ENCODE measurements at regions not wholly inside any gene's neighbourhood (a gene's known extent, or its start where the extent isn't known, plus 50 kb on each side); places are given as distances from the start of the nearest gene placed in this dataset.

- Histone ChIP-seq H3K9me3 (no peaks in the 10 kb centered on the region), H3K27me3 (no peaks in the 10 kb centered on the region), H3K36me3 (no peaks in the 10 kb centered on the region), H3K4me3 (no peak overlapping the region), H3K27ac (no peak overlapping the region), H3K4me1 (no peaks in the 10 kb centered on the region)
- intact Hi-C loops (cut with DNase I): no loop called here
- TF ChIP-seq POLR2A (IDR thresholded peaks at IDR 0.05) (no peak), POLR2AphosphoS5 (IDR thresholded peaks at IDR 0.05; ENCODE audit: insufficient read depth in 1 of 2, low read depth in 1 of 2) (no peak), CTCF (IDR thresholded peaks at IDR 0.05) (no peak)
- no peak for DNase-seq (ENCODE audit: extremely low spot score in 2 of 2)
Observed at GRCh38 chr12:67056329-67056728, 212.8 kb upstream of the CAND1 start.

GRCh38 chr12:67057072-67057471 is 212.1 kb upstream of the CAND1 start:
- DNase-seq (ENCODE audit: extremely low spot score in 2 of 2): no peak
- Histone ChIP-seq H3K27ac (no peak overlapping the region), H3K9me3 (no peaks in the 10 kb centered on the region), H3K27me3 (no peaks in the 10 kb centered on the region), H3K36me3 (no peaks in the 10 kb centered on the region), H3K4me1 (no peaks in the 10 kb centered on the region), H3K4me3 (no peak overlapping the region)
- TF ChIP-seq CTCF (IDR thresholded peaks at IDR 0.05): no peak
- TF ChIP-seq POLR2A (IDR thresholded peaks at IDR 0.05): no peak
- TF ChIP-seq POLR2AphosphoS5 (IDR thresholded peaks at IDR 0.05; ENCODE audit: insufficient read depth in 1 of 2, low read depth in 1 of 2): no peak
- intact Hi-C loops (cut with DNase I): no loop called here

DNA sequence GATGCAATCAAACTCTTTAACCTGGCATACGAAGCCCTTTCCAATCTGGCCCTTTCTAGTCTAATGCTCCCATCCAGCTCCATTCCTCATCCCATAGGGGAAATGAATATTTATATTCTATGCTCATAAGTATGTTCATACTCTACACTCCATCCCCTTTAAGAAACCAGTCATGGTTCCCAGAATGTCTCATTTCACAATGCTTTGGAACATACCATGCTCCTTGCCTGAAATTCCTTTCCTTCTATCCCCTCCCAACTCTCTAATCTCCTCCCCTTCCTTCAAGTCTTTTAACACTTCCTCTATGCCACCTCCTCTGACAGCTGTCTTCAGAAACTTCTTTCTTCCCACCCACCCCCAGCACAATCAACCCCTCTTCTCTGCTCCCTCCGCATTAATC is 207.0 kb upstream of the CAND1 start:
- DNase-seq (ENCODE audit: extremely low spot score in 2 of 2): no peak
- H3K9me3 ChIP-seq: no peaks in the 10 kb centered on the region
- H3K36me3 ChIP-seq: no peaks in the 10 kb centered on the region
- intact Hi-C loops (cut with DNase I): no loop called here
- peaks cover 2% of the 10 kb centered on the region for H3K4me1 ChIP-seq
- no peak overlapping the region for H3K27ac ChIP-seq
- H3K27me3 ChIP-seq: no peaks in the 10 kb centered on the region
- TF ChIP-seq CTCF (IDR thresholded peaks at IDR 0.05) (no peak), POLR2A (IDR thresholded peaks at IDR 0.05) (no peak), POLR2AphosphoS5 (IDR thresholded peaks at IDR 0.05; ENCODE audit: insufficient read depth in 1 of 2, low read depth in 1 of 2) (no peak)
- no peak overlapping the region for H3K4me3 ChIP-seq

- intact Hi-C loops (cut with DNase I): no loop called here
- Histone ChIP-seq H3K36me3 (no peaks in the 10 kb centered on the region), H3K9me3 (no peaks in the 10 kb centered on the region), H3K4me3 (peak overlapping the region; percentile 56 to 71), H3K27me3 (no peaks in the 10 kb centered on the region), H3K27ac (no peak overlapping the region), H3K4me1 (peaks cover 26% of the 10 kb centered on the region)
- no peak for DNase-seq (ENCODE audit: extremely low spot score in 2 of 2)
- TF ChIP-seq POLR2AphosphoS5 (IDR thresholded peaks at IDR 0.05; ENCODE audit: insufficient read depth in 1 of 2, low read depth in 1 of 2) (no peak), POLR2A (IDR thresholded peaks at IDR 0.05) (no peak), CTCF (IDR thresholded peaks at IDR 0.05) (no peak)
Observed at GRCh38 chr12:67067453-67068203, 201.5 kb upstream of the CAND1 start.

GRCh38 chr12:67068204-67068731 is 200.9 kb upstream of the CAND1 start:
- no peak for DNase-seq (ENCODE audit: extremely low spot score in 2 of 2)
- Histone ChIP-seq H3K27ac (no peak overlapping the region), H3K27me3 (no peaks in the 10 kb centered on the region), H3K4me3 (peak overlapping the region; percentile 56 to 71), H3K36me3 (no peaks in the 10 kb centered on the region), H3K9me3 (no peaks in the 10 kb centered on the region), H3K4me1 (peaks cover 26% of the 10 kb centered on the region)
- TF ChIP-seq POLR2AphosphoS5 (IDR thresholded peaks at IDR 0.05; ENCODE audit: insufficient read depth in 1 of 2, low read depth in 1 of 2) (no peak), POLR2A (IDR thresholded peaks at IDR 0.05) (no peak), CTCF (IDR thresholded peaks at IDR 0.05) (no peak)
- intact Hi-C loops (cut with DNase I): no loop called here

Data from vagina (tissue), 2 donors.